NCI-H2196 treated with DMSO at 0.1 percent for 48 hours (cell line): ENCODE measurements at regions not wholly inside any gene's neighbourhood (a gene's known extent, or its start where the extent isn't known, plus 50 kb on each side); places are given as distances from the start of the nearest gene placed in this dataset.

Experiments
- DNase-seq: peaks from one replicate; lab custom pipeline; 2025; ENCODE audit not compliant: unreplicated experiment; lab: John Stamatoyannopoulos, UW

DNA sequence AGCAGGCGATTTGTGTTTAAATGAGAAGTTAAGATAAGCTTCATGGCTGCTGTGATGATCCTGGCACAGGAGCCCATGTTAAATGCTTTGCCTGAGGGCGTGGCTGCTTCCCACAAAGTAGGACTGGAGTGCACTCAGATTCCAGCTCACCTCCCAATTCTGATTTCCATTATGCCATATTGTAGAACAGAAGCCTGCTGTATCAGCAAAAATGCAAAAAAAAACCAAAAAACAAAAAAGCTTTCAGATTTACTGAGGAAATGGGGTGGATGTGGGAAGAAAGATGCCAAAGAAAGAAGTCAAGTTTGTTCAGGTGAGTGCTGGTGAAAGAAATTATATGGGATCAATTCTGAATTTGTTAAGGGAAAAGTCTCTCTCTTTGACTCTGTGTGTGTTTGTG is 610.4 kb upstream of the NETO1 start:
- DNase-seq, result no peak

DNA sequence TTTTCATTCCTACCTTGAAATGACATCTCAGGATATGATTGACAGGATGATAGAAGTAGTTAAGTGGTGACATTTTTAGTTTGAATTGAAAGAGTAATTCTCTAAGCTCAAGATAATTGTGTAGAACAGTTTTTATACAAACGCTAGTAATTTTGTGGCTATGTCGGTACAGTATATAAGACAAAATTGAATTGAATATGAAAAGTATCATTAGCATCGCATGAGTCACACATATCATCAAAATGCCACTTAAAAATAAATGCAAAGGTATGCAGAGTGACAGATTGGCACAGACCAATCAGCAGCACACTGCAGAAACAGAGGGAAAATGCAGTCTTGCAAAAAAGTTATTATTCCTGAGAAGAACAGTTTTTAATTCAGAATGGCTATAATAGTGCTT is 608.2 kb upstream of the NETO1 start:
- DNase-seq, result no peak

DNA sequence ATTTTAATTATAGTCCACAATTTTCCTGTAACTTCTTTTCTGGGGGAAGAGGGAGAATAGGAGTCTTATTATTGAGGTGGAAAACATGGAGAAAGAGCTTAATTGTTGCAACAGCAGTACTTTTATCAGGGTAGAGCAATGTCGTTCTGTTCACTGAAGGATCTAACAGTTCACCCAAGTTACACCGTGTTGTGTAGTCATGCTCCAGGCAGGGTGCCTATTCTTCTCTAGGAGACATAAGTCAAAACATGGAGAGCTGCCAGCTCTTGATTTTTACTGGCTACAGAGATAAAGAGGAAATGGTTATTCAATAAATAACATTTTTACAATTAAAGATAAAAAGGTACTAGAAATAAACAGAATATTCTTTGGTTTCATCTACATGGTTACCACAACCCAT is 594.3 kb upstream of the NETO1 start:
- no peak for DNase-seq

DNA sequence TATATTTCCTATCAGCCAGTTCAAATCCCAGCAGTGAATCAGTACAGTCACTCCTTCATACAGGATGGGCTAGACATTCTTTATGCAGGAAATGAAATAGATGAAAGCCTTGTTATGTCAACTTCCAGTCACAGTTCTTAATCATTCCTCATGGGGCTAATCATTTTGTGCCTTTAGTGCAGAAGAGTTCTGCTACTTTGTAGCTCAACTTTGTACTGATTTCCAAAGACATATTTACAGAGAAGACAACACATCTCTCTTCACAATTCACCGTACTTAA is 593.9 kb upstream of the NETO1 start:
- DNase-seq, result no peak

DNA sequence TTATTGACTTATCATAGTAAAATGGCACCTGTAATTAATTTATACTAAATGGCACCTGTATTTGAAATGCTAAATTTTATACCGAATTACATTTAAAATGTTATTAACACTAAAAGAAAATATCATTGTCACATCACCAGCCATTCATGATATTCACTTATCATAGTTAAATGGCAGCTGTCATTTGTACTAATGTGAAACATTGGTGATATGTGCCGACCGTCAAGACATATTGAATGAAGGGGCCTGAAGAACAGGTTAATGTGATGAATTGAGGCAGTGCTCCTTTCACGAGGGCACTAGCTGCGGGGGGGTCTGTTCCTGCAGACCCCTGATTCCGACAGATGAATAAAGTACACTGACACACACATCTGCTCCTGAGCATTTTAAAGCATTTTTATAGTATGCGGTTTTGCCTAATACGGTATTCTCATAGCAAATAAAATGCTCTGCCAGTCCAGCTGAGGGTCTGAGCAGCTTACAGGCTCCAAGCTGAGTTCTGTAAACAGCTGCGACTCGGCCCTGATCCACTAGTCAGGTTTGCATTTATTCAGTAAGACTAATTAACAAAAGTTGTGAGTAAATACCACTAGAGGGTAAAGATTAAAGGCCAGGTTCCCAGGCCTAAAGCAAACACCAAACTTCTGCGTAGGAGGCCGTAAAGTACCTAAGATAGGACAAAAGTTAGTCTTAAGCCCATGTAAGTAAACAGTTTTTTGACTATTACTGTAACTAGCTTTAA is 593.4 kb upstream of the NETO1 start:
- DNase-seq, result no peak

DNA sequence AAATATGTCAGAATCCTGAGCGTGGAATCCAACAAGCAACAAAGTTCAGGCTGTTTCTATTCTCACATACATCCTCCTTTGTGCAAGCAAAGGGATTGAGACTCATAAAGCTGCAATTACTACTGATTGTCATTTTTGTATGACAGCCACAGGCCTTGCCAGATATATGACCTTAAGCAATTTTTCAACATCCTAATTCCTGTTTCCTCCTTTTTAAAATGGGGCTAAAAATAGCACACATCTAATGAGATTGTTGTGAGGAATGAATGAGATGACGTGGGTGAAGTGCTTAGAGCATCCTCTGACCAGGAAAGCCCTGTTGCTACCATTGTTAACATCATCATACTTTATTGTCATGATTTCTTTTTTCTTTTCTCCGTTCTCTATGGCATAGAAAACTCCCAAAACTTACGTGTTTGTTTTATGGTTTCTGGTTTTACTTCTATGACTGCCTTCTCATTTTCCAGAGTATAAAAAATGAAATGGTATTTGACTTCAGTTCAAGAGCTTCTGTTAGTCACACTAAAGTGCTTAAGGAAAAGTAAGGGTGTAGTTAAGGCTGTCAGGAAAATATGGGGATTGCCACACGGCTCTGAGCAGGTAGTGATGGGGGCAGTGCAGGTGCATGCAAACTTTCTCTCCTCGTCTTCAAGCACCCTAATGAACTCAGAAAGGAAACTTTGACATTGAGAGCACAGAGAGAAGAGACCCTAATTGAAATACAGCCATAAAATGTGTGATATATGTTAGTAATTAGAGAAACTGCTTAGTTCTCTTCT is 590.6 kb upstream of the NETO1 start:
- no peak for DNase-seq

DNA sequence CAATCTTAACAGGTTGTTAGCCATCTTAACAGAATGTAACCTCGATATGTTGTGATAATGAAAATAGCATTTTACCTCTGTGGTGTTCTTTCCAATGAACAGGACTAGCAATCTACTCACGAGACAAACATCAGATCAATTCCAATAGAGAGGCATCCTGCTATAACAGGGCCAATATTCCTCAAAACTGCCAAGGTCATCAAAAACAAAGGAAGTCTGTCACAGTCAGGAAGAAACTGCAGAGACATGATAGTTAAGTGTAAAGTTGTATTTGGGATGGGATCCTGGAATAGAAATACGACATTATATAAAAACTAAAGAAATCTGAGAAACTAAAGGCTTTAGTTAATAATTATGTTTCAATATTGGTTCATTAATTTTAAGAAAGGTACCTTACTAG is 588.9 kb upstream of the NETO1 start:
- no peak for DNase-seq

DNA sequence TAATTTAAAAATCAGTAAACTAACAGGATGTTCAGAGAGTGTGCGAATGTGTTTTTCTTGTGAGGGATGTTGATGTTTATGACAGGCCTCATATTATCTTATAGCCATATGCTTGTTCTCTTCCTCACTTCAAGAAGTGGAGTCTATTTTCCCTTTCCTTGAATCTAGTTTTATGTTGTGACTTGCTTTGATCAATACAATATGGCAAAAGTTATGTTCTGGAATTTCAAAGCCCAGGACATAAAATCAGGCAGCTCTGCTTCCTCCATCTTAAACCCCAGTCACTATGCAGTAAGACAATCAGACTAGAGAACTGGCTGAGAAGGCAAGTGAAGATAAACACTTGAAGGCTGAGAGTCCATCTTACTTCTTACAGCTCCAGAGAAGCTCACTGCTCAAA is 585.1 kb upstream of the NETO1 start:
- no peak for DNase-seq

DNA sequence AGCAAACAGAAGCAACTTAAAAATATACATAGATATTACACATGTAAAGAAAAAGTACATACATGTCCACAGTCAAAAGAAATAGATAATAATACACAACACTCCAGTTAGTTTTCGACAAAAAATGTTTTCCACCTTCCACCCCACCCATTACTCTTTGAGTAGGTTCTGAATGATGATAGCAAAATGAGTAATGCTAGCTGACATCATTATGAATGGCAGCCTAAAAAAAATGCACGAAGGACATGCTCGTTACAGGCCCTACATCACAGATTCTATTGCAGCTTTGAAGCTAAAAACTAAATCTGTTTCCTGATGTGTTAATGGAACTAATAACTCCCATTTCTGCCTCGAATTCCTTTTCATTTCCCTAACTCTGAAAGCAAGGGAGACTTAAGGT is 578.7 kb upstream of the NETO1 start:
- no peak for DNase-seq

DNA sequence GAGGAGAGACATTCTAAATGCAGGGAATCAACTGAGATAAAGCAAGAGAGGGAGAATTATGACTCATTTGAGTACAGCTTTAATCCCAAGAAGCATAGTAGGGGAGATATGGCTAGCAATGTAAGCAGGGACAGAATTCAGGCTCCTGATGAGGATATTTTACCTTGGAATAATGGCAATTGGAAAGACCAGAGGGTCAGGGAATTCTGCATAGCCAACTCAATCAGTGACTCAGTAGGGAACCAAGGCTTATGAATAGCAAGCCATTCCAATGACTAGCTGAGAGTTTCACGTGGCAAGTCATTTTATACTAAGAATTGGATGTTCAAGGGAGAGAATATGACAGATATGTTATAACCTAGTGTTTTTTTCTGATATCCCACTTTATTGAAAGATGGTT is 563.8 kb upstream of the NETO1 start:
- DNase-seq, result no peak

DNA sequence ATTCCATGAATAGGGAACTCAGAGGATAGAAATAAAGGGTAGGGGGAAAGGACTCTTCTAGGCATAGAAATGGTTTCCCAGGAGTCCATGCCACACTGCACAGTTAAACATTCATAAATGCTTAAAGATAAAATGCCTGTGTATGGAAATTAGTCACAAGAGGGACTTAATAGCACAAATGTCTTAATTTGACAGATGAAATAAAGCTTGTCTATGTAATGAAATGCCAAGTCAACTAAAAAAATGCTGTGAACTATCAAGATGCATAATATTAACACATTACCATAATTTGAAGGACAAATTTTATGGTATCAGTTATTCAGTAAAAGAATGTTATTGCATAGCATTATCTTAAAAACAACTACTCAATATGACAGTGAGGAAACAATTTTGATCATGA is 553.2 kb upstream of the NETO1 start:
- no peak for DNase-seq

DNA sequence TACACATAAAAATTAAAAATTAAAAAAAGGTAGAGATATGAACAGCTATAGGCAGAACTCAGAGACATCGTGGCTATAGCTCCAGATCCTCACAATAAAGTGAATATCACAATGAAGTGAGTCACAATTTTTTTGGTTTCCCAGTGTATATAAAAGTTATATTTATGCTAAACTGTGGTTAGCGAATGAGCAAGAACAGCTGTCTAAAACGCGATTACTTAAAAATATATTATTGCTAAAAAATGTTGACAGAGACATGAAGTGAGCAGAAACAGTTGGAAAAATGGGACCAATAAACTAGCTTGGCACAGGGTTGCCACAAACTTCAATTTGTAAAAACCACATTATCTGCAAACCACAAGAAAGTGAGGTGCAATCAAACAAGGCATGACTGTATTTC is 551.7 kb upstream of the NETO1 start:
- DNase-seq, result no peak

DNA sequence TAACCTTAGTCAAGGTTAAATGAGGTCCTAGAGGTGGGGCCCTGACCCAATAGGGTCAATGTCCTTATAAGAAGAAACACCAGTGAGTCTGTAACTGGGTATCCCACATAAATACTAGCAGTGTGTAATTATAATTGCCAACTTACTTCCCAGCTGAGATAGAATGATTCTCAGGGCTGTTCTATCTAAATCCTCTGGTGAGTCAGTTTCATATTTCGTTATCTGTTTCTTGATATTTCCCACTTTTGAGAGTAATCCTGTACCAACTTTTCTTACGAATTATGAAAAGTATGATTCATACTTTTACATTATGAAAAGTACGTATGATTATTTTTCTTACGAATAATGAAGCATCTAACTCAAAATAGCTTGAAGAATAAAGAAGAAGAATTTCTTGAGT is 546.8 kb upstream of the NETO1 start:
- DNase-seq, result no peak

DNA sequence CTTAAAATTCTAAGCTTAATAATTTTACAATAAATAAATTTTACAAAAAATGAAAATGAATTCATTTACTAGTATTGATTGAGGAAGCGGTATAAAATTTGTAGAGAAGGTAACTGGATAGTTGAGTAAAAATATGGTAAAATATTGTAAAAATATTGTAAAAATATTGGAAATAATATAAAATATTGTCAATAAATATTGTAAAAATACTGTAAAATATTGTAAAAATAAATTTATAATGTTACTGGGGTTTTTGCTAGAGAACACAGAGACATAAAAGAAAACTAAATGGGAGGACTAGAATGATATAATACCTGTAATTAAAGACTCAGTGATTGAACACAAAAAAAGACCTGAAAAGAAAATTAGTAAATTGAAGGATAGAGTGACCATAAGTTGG is 546.3 kb upstream of the NETO1 start:
- no peak for DNase-seq

DNA sequence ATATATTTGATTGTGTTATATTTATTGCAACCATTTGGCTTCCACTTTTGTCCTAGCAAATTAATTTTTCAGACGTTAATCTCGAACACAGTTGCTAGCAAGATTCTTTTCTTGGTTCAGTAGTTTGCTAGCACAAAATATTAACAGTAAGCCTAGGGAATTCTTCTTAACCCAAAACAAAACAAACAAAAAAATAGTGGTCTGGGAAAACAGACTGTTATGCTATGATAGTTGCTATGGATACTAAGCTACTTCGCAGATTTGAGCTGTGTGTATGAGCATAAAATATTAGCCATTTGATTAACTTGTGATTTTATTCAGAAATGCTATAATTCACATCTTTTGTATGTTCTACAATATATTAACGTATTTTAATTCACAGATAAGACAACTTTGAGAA is 541.5 kb upstream of the NETO1 start:
- DNase-seq, result no peak

DNA sequence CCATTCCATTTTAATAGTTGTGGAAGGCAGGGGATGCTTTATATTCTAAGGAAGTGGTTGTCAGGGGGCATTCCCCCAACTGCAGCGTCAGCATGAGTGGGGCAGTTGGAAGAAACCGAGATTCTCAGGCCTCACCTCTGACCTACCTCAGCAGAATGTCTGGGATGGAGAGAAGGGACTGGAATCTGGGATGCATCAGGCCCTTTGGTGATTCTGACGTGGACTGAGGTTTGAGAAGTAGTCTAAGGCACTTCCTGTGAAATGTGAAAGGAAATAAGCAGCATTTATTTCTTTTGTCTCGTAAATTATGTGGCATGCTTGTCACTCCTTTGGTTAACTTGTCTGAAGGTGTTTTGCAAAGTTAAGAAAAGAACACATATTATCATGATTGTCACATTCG is 540.7 kb upstream of the NETO1 start:
- DNase-seq, result no peak

DNA sequence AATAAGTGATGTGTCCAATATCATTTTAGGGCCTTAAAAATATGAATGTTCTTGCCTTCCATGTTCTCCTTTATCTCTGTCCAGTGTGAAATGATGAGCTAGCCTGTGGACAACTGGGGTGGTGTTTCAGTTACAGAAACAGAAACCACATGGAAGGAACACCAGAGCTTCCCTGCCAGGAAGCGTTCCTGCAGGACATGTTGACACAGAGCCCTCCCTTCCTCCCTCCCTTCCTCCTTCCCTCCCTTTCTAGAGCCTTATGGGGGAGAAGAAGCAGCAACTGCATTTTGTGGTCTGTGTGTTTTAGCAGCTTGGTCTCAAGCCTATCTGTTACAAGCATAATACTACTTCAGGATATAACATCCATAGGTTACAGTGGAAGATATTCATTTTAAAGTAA is 539.7 kb upstream of the NETO1 start:
- DNase-seq, result no peak

DNA sequence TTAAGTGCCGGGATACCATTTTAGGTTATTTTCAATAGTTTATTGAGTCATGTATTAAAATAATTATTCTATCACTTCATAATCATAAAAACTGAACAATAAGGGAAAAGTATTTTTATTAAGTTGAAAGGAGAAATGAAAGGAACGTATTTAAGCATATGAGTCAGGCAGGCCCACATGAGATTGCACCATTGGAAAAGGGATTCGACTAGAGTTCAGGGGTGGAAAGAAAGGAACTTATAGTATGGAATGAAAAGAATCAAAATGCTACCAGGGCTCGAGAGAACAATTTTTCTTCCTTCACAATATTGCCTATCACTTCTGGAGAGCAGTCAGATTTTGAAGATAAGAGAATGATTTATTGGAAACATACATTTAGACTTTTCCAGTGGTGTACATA is 516.5 kb upstream of the NETO1 start:
- no peak for DNase-seq

DNA sequence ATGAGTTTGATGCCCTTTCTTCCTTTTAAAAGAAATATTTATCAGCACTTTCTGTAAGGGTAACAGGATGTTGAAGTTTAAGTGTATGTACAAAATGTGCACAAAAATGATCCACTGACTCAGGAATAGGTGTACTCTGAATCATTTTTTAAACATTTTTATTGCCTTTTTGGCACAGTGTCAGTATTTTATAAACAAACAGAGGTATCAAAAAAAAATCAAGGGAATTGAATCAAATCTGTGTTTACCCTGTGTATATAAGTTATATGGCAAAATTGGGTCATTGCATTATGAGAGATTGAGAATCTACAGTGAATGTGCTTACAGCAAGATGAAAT is 513.9 kb upstream of the NETO1 start:
- no peak for DNase-seq

DNA sequence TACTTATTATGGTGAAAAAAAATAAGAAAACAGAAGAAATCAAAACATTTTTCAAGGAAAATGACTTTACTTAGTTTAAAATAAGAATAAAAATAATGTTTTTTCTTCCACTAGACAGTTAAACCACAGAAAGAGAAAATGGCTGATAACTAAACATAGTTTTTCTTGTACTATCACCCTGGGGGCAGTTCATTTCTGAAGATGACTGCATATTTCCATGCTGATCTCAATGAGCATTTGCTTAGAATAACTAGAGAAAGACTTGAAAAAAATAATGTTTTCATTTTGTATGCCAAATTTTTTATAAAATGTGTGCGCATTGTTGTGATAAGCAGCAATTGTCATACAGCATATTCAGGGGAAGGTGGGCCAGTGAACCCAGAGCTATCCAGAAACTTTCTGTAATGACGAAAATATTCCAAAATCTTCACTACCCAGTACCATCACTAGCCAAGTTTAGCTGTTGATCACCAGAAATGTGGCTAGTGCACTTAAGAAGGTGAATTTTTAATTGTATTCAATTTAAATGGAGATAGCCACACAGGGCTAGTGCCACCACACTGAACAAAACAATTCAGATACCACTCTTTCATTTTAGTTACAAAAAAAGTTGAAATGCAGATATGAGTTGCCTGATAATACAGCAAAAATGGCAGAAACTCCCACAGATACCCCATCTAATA is 513.4 kb upstream of the NETO1 start:
- DNase-seq, result no peak

DNA sequence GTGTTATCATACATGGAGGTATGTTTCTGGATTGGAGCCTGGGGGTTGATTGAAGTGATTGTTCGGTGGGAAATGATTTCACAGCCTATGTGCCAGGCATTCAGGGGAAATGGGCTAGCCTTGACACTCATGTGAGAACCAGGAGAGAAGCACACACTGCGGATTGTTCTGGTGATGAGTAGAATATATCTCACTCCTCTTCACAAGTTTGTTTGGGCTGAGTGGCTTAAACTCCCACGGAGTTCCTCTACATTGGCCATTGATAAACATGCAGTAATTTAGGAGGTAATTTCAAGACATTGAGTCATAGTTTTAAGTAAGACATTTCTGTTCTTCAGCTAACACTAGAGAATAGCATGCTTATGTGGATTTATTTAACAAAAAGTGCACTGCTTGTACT is 498.9 kb upstream of the NETO1 start:
- no peak for DNase-seq

DNA sequence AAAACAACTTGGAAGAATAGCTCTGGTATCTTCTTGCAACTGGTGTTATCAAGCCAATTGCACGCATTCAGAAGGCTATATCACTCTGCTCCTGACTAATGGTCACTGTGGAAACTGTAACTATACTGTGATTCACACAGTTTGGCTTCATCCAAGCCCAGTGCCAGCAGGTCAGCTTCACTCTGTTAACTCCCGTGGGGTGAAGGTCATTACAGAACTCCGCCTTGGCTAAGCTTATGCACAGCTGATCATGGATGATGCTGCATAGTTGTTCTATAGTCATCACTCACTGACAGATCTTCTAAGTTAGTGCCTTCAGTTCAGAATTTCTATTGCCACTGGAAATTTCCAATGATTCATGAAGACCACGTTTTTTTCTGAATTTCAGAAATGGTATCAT is 497.2 kb upstream of the NETO1 start:
- no peak for DNase-seq

DNA sequence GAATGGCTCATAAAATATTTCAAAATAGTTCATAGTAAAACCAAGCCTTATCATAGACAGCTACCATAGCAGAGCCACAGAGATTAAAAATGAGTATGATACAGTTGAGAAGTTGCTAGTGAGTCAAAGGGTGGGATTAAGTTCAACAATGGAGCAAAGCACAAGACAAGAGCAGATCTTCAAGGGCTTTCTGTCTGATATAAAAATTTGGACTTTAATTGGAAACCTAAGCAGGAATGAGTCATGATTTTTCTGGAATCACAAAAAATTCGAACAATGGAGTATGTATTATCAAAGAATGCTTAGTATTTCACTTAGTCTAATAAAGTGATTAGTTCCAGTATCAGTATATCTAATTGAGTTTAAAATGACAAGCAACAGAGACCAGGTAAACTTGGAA is 487.3 kb upstream of the NETO1 start:
- DNase-seq, result no peak
